ENCODE measurements at regions not wholly inside any gene's neighbourhood (a gene's known extent, or its start where the extent isn't known, plus 50 kb on each side); places are given as distances from the start of the nearest gene placed in this dataset.

GRCh38 chr2:154614906-154615305 is 83.6 kb upstream of the KCNJ3 start:
- no peak for TF ChIP-seq CTCF (IDR thresholded peaks at IDR 0.05)
- no peak for TF ChIP-seq POLR2A (IDR thresholded peaks at IDR 0.05)
- TF ChIP-seq POLR2AphosphoS5 (IDR thresholded peaks at IDR 0.05) = no peak
- TF ChIP-seq EP300 (IDR thresholded peaks at IDR 0.05; ENCODE audit: low read depth) = no peak

All from transverse colon (tissue), 4 donors.